NCI-H510A treated with DMSO at 0.1 percent for 48 hours (cell line): ENCODE measurements at regions not wholly inside any gene's neighbourhood (a gene's known extent, or its start where the extent isn't known, plus 50 kb on each side); places are given as distances from the start of the nearest gene placed in this dataset.
"Not testable (repeated sequence)": the region's sequence is repeated elsewhere in the genome, so short reads cannot be mapped to it uniquely, and the experiment has no call there.

Experiments used
- DNase-seq: peaks from one replicate; lab custom pipeline; 2025; lab: John Stamatoyannopoulos, UW

DNA sequence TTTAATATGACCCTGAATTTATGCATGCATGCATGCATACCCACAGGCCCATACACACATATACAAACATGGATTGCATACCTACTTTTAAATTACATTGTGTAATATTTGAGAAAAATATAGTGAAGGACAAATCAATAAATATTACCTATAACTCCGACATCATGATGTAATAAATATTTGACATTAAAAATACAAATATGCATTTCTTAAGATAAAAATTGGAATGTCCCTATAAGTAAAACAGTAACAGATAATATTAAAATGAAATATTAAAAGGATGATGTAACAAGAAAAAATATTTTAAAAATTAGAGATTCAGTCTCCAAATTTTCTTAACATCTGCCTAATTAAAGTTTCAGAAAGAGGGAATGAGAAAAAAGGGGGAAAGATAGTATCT is 433.0 kb downstream of the MDFIC start:
- no peak for DNase-seq

DNA sequence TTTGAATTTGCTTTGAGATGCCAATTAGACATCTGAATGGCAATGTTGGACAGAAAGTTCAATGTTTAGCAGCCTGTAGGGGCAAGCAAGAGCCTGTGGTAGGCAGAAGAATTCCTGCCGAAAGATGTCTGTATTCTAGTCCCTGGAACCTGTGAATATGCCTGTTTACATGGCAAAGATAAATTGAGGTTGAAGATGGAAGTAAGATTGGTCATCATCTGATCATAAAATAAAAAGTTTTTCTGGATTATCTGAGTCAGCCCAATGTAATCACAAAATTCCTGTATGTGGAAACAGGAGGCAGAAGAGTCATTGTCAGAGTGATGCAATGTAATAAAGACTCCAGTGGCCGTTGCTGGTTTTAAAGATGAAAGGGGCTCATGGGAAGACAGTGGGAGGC is 430.5 kb downstream of the MDFIC start:
- DNase-seq: no peak

- no peak for DNase-seq
Measured at GRCh38 chr7:115350764-115351163, 428.9 kb downstream of the MDFIC start.

- no peak for DNase-seq
Measured at GRCh38 chr7:115349635-115350034, 427.7 kb downstream of the MDFIC start.

DNA sequence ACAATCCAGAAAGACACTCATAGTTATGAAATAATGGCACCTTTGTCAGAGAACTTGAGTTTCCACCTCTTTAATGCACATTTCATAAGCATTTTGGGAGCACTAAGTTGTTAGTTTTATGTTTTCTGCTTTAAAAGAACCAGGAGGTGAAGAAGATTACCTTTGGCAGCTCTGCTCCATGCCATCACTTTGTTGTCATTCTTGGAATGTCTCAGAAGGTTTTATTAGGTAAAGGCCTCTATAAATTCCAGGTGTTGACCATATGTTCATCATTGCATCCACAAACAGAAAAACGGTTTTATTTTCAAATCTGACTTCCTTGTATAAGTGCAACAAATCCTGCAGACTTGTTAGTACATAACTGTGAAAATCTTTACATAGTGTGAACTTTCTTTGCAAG is 424.8 kb downstream of the MDFIC start:
- no peak for DNase-seq

- DNase-seq: no peak
Measured at GRCh38 chr7:115340828-115341227, 418.9 kb downstream of the MDFIC start.

- DNase-seq: no peak
Measured at GRCh38 chr7:115338016-115338415, 416.1 kb downstream of the MDFIC start.

GRCh38 chr7:115332691-115333090 is 410.8 kb downstream of the MDFIC start:
- no peak for DNase-seq

DNA sequence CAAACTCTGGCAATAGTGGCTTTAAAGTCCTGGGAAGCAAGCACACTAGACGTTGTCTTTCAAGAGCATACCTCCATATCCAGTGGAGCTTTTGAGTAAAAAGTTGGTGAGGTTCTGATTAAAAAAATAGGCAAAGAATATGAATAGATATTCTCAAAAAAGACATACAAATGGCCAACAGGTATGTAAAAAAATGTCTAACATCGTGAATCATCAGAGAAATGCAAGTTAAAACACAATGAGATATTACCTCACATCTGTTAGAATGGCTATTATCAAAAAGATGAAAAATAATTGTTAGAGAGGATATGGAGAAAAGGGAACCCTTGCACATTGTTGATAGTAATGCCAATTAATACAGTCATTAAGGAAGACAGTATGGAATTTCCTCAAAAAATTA is 407.1 kb downstream of the MDFIC start:
- no peak for DNase-seq

DNA sequence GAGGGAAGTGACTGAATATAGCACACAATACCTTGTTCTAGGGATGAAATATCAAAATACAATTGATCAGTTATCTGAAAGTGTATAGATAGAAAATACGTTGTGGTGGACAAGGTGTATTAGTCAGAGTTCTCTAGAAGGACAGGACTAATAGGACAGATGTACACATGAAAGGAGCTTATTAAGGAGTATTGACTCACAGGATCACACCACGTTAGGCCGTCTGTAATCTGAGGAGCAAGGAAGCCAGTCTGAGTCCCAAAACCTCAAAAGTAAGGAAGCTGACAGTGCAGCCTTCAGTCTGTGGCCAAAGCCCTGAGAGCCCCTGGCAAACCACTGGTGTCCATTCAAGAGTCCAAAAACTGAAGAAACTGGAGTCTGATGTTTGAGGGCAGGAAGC is 406.1 kb downstream of the MDFIC start:
- DNase-seq: no peak

DNA sequence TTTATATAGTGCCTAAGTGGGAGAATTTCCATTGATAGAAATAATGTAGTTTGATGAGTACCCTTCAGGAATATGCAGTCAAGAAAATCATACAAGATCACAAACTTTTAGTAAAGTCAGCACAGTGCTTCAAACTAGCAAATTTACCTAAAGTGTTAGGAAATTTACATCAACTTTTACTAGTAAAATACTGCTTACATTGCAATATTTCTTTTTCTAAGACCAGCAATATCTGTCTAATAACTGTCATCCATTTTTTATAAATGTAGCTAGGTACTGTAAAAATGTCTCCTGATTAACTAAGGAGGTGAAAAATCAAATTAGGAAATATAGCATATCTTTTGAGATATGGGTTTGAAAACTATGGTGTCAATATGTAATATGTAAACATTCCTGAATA is 405.4 kb downstream of the MDFIC start:
- DNase-seq: no peak

DNA sequence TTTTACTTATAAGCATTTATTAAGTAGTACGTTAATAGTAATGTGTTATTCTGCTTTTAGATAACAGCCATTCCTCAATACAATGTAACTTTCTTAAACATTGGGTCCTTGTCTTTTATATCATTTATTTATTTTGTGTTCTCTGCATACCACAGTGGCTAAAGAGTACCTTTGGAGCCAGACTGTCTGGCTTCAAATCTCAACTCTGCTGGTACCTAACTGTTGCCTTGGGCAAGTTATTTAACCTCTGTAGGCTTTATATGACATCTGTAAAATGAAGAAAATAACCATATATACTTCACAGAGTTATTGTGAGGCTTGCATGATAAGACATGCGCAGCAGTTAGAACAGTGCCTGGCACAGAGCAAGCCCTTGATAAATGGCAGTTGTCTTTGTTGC is 397.6 kb downstream of the MDFIC start:
- no peak for DNase-seq

DNA sequence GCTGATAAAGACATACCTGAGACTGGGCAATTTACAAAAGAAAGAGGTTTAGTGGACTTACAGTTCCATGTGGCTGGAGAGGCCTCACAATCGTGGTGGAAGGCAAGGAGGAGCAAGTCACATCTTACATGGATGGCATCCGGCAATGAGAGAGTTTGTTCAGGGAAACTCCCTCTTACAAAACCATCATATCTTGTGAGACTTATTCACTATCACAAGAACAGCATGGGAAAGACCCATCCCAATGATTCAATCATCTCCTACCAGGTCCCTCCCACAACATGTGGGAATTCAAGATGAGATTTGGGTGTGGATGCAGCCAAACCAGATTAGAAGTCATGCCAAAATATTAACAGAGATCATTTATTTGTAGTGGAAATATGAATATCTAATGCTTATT is 388.4 kb downstream of the MDFIC start:
- DNase-seq: not testable (repeated sequence)

DNA sequence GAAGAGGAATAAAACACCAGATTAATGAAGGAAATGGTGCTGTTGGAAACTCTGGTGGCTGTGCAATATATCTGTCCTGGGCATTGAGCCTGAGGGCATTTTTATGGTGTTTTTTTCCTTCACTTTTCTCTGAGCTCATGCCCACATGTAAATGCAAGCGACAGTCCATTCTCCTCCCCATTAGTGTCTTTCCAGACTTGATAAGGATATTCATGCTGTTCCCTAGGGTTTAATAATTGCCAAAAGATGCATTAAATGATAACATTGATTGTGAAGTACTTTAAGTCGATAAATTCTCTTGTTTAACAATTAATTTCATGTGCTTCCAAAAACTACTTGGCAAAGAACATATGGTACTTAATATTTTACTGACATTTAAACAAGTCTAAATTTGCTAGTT is 384.7 kb downstream of the MDFIC start:
- no peak for DNase-seq

GRCh38 chr7:115300231-115300870 is 378.5 kb downstream of the MDFIC start:
- DNase-seq: no peak

GRCh38 chr7:115299397-115300037 is 377.6 kb downstream of the MDFIC start:
- DNase-seq: no peak

- no peak for DNase-seq
Measured at GRCh38 chr7:115297656-115298055, 375.8 kb downstream of the MDFIC start.

- no peak for DNase-seq
Measured at GRCh38 chr7:115293628-115294240, 371.8 kb downstream of the MDFIC start.

GRCh38 chr7:115292381-115292780 is 370.5 kb downstream of the MDFIC start:
- no peak for DNase-seq

DNA sequence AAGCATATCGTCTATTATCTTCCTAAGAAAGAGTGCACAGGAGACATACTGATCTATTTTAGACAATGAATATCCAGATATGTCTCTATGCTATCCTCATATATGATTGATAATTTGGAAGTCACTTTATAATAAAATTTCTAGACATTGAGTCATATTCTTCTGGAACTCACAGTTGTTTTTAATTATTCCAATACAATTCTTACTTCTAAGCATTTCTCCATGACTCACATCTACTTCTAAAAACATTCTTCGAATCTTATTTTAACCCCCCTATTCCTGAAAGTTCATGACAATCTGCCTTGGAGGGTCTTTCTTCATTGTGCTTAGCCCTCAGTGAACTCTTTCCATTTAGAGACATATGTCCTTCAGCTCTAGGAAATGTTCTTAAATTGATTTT is 368.1 kb downstream of the MDFIC start:
- no peak for DNase-seq

GRCh38 chr7:115276791-115277190 is 354.9 kb downstream of the MDFIC start:
- DNase-seq: no peak

- DNase-seq: not testable (repeated sequence)
Measured at GRCh38 chr7:115273855-115274254, 352.0 kb downstream of the MDFIC start.

DNA sequence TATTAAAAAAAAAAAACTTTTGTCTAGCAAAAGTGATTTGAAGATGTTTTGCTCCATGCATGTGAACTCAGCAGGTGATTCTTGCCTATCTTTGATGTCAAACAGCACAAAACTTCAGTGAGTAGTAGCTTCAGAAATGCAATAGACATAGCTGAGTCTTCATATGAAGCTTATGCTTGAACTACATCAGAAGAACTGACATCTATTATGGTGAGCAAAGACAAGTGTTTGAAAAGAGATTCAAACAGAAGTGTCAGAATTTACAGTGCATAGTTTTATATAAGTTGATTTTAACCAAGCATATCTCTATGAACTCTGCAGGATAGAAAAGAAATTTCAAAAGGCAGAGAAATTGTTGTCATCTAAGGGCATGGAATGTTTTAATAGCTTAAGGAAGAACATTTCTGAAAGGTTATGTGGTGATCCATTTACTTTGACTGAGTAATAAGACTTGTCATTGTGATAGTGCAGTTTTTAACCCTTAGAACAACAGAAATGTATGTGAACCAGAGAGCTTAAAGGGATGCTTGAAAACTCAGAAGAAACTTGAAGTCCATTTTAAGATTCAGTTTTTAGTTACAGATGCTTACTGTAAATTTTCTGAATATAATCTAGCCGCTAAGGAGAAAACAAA is 351.4 kb downstream of the MDFIC start:
- no peak for DNase-seq
